Body of pancreas (tissue), 4 donors: ENCODE measurements at regions not wholly inside any gene's neighbourhood (a gene's known extent, or its start where the extent isn't known, plus 50 kb on each side); places are given as distances from the start of the nearest gene placed in this dataset.

Experiments
- CTCF ChIP-seq, 7 experiments: fragments of 450-650 bp in 4 of 7; fragments of 200-600 bp in 3 of 7; sonication (generic) in 3 of 7; IDR thresholded peaks; one replicate each; pipeline ENCODE4 v1.5.1; 2016 to 2019; ENCODE audit warnings: antibody characterized with exemption in 7 of 7
- POLR2A ChIP-seq, 3 donors: fragments of 450-650 bp; IDR thresholded peaks; one replicate each; pipeline ENCODE4 v1.6.1; 2016; ENCODE audit warnings: antibody characterized with exemption in 3 of 3, mild to moderate bottlenecking in 2 of 3

GRCh38 chr6:81023709-81024108, 728.8 kb downstream of the TENT5A start:
- TF ChIP-seq CTCF (IDR thresholded peaks at IDR 0.05), result no peak
- no peak for TF ChIP-seq POLR2A (IDR thresholded peaks at IDR 0.05)
